CD4-positive, alpha-beta T cell treated with Interleukin-6 at 100 ng/mL for 8 hours (primary cell): ENCODE measurements at regions not wholly inside any gene's neighbourhood (a gene's known extent, or its start where the extent isn't known, plus 50 kb on each side); places are given as distances from the start of the nearest gene placed in this dataset.

ENCODE experiments used
- DNase-seq: peaks from one replicate; pipeline ENCODE4 v3.0.0-alpha.2; 2020; ENCODE audit warnings: mixed read lengths, low spot score

- no peak for DNase-seq
Measured at GRCh38 chr2:129142465-129142864, 823.8 kb upstream of the HS6ST1 start.

- DNase-seq, result no peak
Measured at GRCh38 chr2:129144082-129144791, 825.6 kb upstream of the HS6ST1 start.

- DNase-seq, result no peak
Measured at GRCh38 chr2:129152514-129152913, 827.0 kb upstream of the RAB6C start.

GRCh38 chr2:129160879-129161278 lies 818.6 kb upstream of the RAB6C start:
- DNase-seq, result no peak

GRCh38 chr2:129164220-129164949 lies 815.1 kb upstream of the RAB6C start:
- no peak for DNase-seq

GRCh38 chr2:129165006-129165405 lies 814.5 kb upstream of the RAB6C start:
- DNase-seq, result no peak

GRCh38 chr2:129167456-129167855 lies 812.0 kb upstream of the RAB6C start:
- DNase-seq, result no peak

- no peak for DNase-seq
Measured at GRCh38 chr2:129170570-129170969, 808.9 kb upstream of the RAB6C start.

GRCh38 chr2:129174143-129174542 lies 805.3 kb upstream of the RAB6C start:
- no peak for DNase-seq

- no peak for DNase-seq
Measured at GRCh38 chr2:129175051-129175450, 804.4 kb upstream of the RAB6C start.

GRCh38 chr2:129176375-129176774 lies 803.1 kb upstream of the RAB6C start:
- no peak for DNase-seq

GRCh38 chr2:129178356-129178755 lies 801.1 kb upstream of the RAB6C start:
- no peak for DNase-seq

- no peak for DNase-seq
Measured at GRCh38 chr2:129179199-129179598, 800.3 kb upstream of the RAB6C start.

- no peak for DNase-seq
Measured at GRCh38 chr2:129180124-129180716, 799.2 kb upstream of the RAB6C start.

- no peak for DNase-seq
Measured at GRCh38 chr2:129181433-129181832, 798.0 kb upstream of the RAB6C start.

GRCh38 chr2:129181963-129182362 lies 797.5 kb upstream of the RAB6C start:
- no peak for DNase-seq

GRCh38 chr2:129187343-129187742 lies 792.1 kb upstream of the RAB6C start:
- no peak for DNase-seq

GRCh38 chr2:129188451-129188850 lies 791.0 kb upstream of the RAB6C start:
- DNase-seq, result no peak

- no peak for DNase-seq
Measured at GRCh38 chr2:129189617-129190319, 789.7 kb upstream of the RAB6C start.

GRCh38 chr2:129190494-129190893 lies 789.0 kb upstream of the RAB6C start:
- no peak for DNase-seq

GRCh38 chr2:129191530-129191929 lies 787.9 kb upstream of the RAB6C start:
- DNase-seq, result no peak

GRCh38 chr2:129192117-129192516 lies 787.3 kb upstream of the RAB6C start:
- no peak for DNase-seq

- no peak for DNase-seq
Measured at GRCh38 chr2:129192841-129193253, 786.6 kb upstream of the RAB6C start.
